Hematopoietic multipotent progenitor cell treated with erythropoietin and hydrocortisone succinate and interleukin-3 and kit ligand, for 6 days (in vitro differentiated cells): ENCODE measurements at regions not wholly inside any gene's neighbourhood (a gene's known extent, or its start where the extent isn't known, plus 50 kb on each side); places are given as distances from the start of the nearest gene placed in this dataset.
"Not testable (repeated sequence)": the region's sequence is repeated elsewhere in the genome, so short reads cannot be mapped to it uniquely, and the experiment has no call there.

Experiments used
- DNase-seq: peaks from one replicate; pipeline ENCODE4 v3.0.0-alpha.2; 2015

DNA sequence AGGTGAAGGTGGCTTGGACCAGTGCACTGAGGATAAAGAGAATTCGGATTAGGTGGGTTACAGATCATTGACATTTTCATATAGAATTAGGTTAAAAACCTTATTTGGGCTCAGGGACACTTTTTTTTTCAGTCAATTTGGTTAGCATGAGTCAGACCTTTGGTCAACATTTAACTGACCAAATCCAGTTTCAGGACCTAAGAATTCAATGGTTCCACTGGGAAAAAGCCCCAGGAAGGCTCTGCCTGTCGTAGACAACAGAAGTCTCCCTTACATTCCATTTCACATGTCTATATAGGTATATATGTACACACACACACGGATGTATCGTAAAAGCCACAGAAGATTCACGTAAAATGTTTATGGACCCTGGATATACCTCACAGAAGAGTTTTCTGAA, 184.2 kb upstream of the RREB1 start:
- no peak for DNase-seq

DNA sequence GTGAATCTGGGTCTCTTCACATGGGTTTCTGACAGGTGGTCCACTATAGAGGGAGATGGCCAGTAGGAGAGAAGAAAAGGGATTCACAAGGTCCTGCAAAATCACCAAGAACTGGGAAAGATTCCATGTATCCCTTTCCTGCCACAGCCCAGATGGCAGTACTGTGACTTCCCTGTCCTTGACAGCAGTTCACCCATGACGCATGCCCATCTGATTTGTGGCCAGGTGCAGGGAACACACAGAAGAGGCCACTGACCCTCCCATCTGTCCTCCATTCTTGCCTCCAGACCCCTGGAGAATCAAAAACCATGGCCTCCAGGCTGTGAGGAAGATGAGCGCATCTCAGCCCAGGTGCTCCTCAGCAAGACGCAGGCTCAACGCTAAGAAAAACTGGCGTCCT, 183.1 kb upstream of the RREB1 start:
- DNase-seq: no peak

DNA sequence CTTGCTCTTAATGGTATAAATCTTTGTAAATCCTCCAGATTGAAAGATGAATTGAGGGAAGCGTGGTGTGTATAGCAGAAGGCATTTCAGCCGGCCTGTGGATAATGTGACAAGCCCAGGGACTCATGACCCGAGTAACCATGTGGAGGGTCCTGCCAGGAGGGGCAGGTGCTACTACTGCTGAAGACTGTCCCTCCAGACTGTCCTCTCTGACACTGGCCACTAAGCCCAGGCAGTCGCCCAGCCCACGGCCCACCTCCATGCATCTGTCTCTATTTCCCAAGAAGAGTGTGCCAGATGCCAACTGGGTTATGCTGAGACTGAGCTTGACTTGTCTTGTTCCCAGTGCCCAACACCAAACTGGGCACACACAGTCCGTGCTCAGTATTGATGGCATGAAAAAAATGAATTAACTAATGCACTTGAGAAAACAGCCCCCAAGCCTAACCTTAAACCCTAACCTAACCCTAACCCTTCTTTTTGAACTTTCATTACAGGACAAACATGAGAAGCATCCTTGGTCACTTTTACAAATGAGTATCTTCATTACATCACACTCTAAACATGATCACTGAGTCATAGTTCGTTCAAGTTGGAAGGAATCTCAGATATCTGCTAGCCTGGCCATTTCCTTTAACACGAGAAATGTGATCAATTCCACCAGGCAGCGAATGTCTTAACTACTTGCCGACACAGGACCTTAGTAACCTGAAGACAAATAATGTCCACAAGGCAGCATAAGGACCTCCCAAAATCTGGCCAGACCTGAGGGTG, 182.2 kb upstream of the RREB1 start:
- no peak for DNase-seq

DNA sequence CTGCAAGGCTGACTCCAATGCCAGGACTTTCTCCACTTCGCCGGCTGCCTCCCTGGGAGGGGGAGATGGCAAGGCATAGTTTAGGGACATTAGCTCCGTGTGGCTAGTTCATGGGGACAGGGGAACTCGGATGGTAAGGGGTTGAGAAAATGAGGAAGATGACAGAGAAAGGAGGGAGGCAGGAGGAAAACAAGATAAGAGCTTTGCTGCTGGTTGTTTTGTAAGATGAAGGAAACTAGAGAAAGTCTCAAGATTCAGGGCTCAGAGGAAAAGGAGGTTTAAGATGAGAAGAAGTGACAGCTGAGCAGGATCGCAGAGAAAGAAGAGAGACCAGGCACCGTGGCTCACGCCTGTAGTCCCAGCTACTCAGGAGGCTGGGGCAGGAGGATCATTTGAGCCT, 180.9 kb upstream of the RREB1 start:
- DNase-seq: peak; percentile 25

DNA sequence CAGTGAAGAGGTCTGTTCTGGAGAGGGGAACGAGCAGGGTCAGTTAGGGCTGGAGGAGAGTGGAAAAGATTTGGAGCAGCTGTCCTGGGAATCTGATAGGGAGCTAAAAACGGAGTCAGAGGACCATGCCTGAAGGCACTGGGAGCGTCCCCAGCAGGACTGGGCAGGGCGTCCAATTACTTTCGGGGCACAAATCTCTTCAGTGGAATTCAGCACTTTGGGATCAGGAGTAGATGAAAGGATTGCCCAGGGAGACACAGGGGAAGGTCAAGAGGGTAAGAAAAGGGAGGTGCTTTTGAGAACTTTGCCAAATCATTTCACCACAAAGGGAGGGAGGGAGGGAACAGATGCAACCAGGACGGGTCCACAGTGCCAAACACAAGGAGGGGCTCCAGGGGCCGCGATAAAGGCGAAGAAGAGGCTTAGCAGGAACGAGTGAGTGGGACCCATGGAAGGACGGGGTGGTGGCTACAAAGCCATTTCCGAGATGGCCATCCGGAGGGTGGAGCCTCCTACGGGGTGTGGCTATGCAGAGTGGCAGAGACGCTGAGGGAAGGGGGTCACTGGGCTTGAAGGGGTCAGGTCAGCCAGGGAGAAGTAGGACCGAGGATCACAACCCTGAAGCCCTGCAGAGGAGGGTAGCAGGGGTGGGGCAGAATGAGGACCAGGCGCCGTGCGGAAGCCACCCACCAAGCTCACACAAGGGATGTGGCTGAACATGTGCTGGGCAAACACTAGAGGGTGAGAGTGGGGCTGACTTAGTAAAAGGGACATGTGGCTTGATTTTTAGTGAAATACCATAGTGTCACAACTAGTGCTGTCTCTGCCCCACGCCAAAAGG, 180.0 kb upstream of the RREB1 start:
- peak; percentile 65 for DNase-seq

DNA sequence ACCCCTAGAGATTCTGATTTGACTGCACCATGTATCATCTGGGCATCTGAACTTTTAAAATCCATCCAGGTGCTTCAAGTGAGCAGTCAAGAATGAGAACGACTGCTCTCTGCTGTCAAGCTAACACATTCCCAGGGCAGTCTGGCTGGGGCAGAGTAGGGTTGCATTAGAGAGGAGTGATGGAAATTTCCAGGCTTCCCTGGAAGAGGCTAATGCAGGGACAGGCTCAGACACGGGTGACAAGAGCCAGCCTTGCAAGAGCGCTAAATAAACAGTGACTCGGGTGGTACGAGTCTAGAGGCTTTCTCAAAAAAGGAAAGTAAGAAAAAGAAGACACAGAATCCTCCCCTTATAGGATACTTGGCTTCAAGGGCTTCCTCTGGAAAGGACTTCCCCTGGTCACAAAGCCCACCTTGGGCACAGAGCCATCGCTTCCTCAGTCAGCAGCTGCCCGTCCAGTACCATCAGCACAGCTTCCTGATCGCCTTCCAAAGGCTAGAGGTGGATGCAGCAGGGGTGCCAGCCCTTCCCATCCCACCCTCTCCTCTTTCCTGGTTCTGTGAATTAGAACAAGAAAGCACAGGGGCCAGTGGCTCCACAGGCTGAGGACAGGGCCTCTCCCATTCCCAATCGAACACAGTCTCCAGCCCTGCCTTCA, 177.4 kb upstream of the RREB1 start:
- DNase-seq: no peak

DNA sequence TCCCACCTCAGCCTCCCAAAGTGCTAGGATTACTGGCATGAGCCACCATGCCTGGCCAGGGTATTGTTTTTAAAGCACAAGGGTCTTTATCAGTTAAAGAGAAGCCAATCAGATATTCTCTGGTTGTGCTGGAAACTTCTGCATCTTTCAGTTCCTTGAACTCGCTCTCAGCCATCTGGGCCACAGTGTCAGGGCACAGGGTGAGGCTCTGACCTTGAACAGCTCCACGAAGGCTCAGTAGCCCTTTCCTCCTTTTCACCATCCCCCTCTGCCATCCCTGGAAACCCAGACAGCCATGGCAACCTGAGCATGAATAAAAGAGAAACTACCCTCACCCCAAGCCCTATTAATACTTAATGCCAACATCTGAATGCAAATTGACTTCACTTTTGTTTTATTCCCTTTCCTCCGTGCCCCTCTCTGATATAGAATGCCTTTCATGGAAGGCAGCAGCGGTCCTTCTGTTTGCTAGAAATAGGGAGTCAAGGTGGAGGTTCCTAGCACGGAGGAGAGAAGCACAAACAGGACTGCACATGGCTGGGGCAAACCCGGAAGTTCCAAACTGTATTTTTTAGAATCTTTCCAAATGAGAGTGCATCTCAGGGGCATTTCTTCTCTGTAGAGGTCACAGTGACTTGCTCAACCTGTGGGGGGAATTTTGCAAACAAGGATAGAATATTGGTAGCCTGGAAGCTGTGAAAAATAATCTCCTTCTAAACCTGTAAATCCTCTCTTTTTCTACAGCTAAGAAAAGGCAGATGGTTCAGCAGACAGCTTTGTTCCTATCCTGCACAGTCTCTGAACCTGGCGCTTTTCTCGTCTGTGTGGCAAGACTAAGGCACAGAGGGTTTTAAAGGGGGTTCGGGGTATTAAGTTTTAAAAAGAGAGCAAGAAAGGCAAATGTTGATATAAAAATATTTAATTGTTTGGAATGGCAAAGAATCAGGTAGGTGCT, 176.4 kb upstream of the RREB1 start:
- DNase-seq: no peak

DNA sequence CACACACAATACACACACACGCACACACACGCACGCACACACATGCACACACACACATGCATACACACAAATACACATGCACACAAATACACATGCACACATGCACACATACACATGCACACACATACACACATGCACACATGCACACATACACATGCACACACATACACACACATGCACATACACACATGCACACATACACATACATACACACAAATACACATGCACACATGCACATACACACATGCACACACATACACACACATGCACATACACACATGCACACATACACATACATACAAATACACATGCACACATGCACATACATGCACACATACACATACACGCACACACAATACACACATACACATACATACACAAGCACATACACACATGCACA, 175.4 kb upstream of the RREB1 start:
- no peak for DNase-seq

DNA sequence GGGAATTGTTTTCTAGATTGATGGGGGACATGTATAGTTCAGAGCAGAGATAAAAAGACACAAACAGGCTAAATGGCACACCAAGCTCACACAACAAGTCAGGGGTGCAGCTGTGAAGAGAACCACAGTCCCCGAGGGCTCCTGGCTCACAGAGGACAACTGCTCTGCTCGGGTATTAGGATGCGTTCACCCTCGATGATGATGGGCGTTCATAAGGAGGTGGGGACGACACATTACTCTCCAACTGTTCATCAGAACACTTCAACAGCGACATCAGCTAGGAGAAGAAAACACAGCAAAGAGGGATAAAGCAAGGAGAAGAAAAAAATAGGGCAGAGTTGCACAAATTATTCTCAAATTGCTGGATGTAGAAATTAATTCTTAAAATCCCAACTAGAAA, 174.8 kb upstream of the RREB1 start:
- DNase-seq: no peak

DNA sequence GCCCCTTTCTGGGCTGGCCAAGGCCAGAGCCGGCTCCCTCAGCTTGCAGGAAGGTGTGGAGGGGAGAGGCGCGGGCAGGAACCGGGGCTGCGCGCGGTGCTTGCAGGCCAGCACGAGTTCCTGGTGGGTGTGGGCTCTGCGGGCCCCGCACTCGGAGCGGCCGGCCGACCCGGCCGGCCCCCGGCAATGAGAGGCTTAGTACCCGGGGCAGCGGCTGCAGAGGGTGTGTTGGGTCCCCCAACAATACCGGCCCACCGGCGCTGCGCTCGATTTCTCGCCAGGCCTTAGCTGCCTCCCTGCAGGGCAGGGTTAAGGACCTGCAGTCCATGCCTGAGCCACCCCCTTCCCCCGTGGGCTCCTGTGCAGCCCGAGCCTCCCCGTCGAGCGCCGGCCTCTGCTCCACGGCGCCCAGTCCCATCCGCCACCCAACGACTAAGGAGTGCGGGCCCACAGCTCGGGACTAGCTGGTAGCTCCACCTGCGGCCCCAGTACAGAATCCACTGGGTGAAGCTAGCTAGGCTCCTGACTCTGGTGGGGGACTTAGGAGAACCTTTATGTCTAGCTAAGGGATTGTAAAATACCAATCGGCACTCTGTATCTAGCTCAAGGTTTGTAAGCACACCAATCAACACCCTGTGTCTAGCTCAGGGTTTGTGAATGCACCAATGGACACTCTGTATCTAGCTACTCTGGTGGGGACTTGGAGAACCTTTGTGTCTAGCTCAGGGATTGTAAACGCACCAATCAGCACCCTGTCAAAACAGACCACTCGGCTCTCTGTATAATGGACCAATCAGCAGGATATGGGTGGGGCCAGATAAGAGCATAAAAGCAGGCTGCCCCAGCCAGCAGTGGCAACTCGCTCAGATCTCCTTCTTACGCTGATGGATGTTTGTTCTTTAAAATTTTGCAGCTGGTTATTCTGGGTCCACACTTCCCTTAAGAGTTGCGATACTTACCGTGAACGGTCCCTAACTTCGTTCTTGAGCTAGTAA, 167.4 kb upstream of the RREB1 start:
- no peak for DNase-seq

DNA sequence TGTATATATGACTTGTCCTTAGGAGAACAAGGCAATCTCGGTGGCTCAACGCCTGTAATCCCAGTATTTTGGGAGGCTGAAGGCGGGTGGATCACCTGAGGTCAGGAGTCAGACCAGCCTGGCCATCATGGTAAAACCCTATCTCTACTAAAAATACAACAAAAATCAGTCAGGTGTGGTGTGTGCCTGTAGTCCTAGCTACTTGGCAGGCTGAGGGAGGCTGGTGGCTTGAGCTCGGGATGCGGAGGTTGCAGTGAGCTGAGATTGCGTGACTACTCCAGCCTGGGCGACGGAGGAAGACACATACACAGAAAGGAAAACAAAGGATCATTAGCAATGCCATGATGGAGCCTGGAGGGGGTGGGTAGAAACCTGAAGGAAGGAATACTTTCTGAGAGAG, 166.6 kb upstream of the RREB1 start:
- no peak for DNase-seq

DNA sequence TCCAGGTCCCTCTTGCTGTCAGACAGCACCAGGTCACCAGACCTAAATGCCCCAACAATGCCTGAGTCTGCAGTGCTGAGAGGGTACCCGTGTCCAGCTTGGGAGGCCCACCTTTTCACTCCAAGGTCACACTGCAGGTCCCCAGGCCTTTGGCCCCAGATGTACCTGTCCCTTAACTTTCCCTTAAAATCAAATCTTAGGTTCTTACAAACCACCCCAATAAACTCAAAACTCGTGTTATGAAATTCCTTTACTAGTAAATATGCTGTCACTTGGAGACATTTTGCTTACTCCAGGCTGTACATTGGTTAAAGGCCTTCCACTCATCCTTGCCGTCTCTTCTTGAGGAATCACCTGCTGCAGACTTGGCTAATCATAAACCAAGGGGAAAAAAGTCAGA, 165.7 kb upstream of the RREB1 start:
- DNase-seq: no peak

DNA sequence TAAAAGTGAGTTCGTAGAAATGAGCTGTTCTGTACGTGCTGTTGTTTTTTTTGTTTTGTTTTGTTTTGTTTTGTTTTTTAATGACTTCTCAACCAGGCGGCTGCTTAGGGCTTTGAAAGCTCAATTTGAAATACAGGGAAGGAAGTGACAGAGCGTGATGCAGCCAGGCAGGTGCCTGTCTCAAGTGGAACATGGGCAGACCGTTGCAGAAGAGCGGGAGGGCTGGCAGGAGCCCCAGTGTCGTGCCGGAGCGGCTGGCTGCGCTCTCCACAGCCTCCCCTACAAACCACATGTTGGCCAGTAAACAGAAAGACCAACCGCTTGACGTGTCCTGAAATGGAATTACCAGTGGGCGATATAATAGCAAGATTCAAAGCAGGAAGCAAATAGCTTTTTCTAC, 164.9 kb upstream of the RREB1 start:
- peak; percentile 91 for DNase-seq

DNA sequence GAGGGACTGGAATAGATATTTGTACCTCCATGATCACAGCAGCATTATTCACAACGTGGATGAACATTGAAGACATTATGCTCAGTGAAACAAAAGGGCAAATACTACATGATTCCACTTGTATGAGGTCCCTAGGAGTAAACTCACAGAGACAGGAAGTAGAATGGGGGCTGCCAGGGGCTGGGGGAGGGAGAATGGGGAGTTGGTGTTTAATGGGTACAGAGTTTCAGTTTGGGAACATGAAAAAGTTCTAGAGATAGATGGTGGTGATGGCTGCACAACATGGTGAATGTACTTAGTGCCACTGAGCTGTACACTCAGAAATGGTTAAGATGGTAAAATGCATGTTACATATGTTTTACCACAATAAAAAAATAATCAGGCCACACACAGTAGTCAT, 164.3 kb upstream of the RREB1 start:
- peak; percentile 41 for DNase-seq

DNA sequence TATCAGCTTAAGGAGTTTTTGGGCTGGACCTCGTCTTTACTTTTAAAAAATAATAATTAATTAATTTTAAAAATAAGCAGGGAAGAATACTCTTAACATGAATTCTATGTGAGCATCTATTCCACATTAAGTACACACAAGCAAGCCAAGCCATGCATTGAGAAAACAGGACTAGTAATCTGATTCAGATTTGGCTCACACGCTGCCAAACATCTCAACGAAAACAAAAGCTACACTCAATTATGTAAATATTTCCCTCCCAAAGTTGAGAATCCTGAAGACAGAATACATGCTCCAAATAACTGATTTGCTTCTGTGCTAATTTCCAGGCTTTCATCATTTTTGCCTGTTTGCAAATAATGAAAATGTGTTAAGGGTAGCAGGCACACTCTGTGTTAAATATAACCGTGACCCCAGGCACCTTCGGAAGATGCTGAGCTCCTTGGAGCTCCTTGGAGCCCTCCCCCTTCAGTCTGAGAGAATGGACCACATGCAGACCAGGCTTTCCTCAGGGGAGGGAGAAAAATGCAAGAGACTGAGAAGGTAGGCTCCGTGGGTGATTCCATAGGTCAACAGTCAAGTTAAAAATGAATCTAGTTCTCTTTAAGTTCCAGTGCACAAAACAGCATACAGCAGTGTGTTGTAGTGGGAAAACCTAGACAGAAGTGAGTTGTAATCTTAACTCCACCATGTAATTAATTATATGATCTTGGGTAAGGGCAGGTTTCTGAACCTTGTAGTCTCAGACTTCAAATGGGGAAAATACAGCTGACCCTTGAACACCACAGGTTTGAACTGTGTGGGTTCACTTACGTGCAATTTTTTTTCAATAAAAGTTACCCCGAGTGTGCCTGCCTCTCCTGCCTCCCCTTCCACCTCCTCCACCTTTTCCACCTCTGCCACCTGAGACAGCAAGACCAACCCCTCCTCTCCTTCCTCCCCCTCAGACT, 161.3 kb upstream of the RREB1 start:
- no peak for DNase-seq

DNA sequence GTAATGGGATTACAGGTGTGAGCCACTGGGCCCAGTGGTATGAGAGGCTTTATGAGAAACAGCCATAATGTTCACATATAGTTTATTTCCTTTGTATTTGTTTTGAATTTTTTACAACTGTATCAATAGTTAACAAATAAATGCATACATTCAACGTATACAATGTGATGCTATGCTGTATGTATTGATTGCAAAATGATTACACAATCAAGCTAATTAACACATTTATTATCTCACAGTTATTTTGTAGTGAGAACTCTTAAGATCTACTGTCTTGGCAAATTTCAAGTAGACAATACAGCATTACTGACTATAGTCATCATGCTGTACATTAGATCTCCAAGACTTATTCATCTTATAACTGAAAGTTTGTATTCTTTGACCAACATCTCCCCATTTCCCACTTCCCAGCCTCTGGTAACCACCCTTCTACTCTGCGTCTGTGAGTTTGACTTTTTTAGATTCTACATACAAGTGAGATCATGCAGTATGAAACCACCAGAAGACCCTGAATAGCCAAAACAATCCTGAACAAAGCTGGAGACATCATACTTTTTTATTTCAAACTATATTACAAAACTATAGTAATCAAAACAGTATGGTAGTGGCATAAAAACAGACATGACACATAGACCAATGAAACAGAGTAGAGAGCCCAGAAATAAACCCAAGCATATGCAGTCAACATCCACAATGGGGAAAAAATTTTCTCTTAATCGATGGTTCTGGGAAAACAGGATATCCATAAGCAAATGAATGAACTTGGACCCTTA, 157.2 kb upstream of the RREB1 start:
- DNase-seq: no peak

DNA sequence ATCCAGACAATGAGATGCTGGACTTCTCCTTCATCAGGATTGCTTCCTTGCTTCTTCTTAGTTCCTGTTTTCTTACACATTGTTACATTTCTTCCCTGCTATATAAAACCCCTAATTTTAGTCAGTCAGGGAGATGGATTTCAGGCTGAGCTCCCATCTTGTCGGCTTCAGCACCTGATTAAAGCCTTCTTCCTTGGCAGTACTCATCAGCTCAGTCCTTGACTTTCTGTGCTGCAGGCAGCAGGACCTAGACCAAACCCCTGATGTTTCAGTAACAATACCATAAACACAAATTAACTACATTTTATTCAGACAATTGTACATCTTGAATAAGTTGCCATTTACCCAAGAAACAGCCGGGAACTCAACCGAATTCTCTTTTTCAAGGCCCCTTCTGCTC, 156.4 kb upstream of the RREB1 start:
- no peak for DNase-seq

DNA sequence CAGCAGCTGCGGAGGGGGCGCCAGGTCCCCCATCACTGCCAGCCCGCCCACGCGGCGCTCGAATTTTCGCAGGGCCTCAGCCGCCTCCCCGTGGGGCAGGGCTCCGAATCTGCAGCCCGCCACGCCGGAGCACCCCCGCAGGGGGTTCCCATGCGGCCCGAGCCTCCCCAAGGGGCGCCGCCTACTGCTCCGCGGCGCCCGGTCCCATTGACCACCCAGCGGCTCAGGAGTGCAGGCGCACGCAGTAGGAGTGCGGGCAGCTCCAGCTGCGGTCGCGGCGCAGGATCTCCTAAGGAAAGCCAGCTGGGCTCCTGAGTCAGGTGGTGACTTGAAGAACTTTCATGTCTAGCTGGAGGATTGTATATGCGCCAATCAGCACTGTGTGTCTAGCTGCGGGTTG, 155.3 kb upstream of the RREB1 start:
- no peak for DNase-seq

DNA sequence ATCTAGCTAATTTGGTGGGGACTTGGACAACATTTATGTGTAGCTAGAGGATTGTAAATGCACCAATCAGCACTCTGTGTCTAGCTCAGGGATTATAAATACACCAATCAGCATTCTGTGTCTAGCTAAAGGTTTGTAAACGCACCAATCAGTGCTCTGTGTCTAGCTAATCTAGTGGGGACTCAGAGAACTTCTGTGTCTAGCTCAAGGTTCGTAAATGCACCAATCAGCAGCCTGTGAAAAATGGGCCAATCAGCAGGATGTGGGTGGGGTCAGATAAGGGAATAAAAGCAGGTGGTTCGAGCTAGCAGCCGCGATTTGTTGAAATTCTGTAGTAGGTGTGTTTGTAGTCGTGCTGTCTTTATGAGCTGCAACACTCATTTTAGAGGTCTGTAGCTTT, 154.8 kb upstream of the RREB1 start:
- not testable (repeated sequence) for DNase-seq
